GM12892 (cell line): ENCODE measurements at regions not wholly inside any gene's neighbourhood (a gene's known extent, or its start where the extent isn't known, plus 50 kb on each side); places are given as distances from the start of the nearest gene placed in this dataset.
"Not testable (repeated sequence)": the region's sequence is repeated elsewhere in the genome, so short reads cannot be mapped to it uniquely, and the experiment has no call there.

Experiments
- POLR2A ChIP-seq: IDR thresholded peaks from 2 replicates; pipeline ENCODE4 v1.6.1; 2011; ENCODE audit warnings: low read depth, low read length, control low read depth
- TAF1 ChIP-seq: IDR thresholded peaks from 2 replicates; pipeline ENCODE4 v1.6.1; 2011; ENCODE audit warnings: low read depth, mild to moderate bottlenecking, control low read depth, low read length, borderline replicate concordance

DNA sequence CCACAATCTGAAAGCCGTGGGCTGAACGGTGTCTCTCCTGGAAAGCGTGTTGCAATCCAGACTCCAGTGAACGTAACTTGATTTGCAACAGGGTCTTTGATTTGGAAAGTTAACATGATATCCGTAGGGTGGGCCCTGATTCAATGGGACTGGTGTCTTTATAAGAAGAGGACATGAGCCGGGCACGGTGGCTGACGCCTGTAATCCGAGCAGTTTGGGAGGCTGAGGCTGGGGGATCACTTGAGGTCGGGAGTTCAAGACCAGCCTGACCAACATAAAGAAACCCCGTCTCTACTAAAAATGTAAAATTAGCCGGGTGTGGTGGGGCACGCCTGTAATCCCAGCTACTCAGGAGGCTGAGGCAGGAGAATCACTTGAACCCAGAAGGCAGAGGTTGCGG lies 176.5 kb downstream of the CRLF2 start:
- not testable (repeated sequence) for TF ChIP-seq POLR2A, TAF1
